ENCODE measurements at regions not wholly inside any gene's neighbourhood (a gene's known extent, or its start where the extent isn't known, plus 50 kb on each side); places are given as distances from the start of the nearest gene placed in this dataset.

DNA sequence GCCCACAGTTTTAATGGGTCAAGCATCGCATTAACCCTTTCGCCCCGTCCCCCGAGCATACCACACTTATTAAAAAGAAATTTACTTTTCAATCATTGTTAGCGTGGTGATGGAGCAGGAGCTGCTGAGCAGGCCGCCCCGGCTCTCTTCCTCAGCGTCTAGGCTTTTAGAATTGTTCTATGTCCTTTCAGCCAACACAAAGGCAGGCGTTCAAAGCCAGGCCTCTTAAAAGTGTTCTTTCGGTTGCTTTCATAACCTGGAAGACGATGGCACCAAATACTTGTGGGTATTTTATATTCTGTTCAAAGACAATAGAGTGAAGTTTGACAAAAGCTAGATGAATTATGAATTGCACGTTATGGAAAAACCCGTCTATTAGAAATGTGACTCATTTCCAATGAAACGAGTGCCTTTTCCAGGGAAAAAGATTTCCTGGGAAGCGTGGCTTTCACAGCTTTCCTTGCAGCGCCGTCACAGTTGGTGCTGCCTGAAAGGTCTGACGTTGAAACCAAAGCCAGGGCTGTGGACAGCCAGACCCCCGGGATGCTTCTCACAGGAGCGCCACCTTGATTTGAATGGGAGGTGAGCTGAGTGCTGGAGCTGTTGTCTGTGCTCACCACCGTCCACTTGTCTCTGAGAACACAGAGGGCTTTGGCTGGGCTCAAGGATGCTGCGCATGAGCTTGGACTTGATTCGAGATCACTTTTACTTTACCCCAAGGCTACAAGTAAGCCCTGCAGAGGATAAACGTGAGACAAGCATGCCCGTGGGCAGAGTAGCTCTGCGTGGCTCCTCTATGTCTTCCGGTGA is 78.8 kb downstream of the SOX1 start:
- ChIA-PET CTCF (no interaction called here), POLR2A (no interaction called here)
- no peak overlapping the region for H3K4me3 Mint-ChIP-seq
- intact Hi-C loops (cut with DNase I, micrococcal nuclease), result no loop called here
- Histone ChIP-seq H3K27ac (ENCODE audit: low read depth in 1 of 2, low read length in 2 of 2) (no peak overlapping the region), H3K9me3 (ENCODE audit: control insufficient read depth in 1 of 2, insufficient read depth in 1 of 2, low read length in 2 of 2) (peaks cover 0 to 9% of the 10 kb centered on the region in 2 experiments), H3K4me1 (ENCODE audit: insufficient read depth, low read length) (no peaks in the 10 kb centered on the region), H3K4me3 (ENCODE audit: low read length) (no peak overlapping the region), H3K27me3 (ENCODE audit: control insufficient read depth in 1 of 2, insufficient read depth in 2 of 2, low read length in 2 of 2) (no peaks in the 10 kb centered on the region), H3K36me3 (ENCODE audit: insufficient read depth, low read length) (no peaks in the 10 kb centered on the region)
- no peak for ATAC-seq (ENCODE audit: poor library complexity)
- peaks cover 11% of the 10 kb centered on the region for H3K27me3 Mint-ChIP-seq
- no peak overlapping the region for H3K27ac Mint-ChIP-seq
- H3K36me3 Mint-ChIP-seq (ENCODE audit: low read depth), result no peaks in the 10 kb centered on the region
- DNase-seq, result no peak
- no peaks in the 10 kb centered on the region for H3K9me3 Mint-ChIP-seq
- no peaks in the 10 kb centered on the region for H3K4me1 Mint-ChIP-seq (ENCODE audit: low read depth)
- TF ChIP-seq, protein P1, sequence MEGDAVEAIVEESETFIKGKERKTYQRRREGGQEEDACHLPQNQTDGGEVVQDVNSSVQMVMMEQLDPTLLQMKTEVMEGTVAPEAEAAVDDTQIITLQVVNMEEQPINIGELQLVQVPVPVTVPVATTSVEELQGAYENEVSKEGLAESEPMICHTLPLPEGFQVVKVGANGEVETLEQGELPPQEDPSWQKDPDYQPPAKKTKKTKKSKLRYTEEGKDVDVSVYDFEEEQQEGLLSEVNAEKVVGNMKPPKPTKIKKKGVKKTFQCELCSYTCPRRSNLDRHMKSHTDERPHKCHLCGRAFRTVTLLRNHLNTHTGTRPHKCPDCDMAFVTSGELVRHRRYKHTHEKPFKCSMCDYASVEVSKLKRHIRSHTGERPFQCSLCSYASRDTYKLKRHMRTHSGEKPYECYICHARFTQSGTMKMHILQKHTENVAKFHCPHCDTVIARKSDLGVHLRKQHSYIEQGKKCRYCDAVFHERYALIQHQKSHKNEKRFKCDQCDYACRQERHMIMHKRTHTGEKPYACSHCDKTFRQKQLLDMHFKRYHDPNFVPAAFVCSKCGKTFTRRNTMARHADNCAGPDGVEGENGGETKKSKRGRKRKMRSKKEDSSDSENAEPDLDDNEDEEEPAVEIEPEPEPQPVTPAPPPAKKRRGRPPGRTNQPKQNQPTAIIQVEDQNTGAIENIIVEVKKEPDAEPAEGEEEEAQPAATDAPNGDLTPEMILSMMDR (IDR thresholded peaks at IDR 0.05), result no peak

GRCh38 chr13:112150352-112150751 is 83.4 kb downstream of the SOX1 start:
- H3K9me3 Mint-ChIP-seq, result no peaks in the 10 kb centered on the region
- no peaks in the 10 kb centered on the region for H3K36me3 ChIP-seq (ENCODE audit: insufficient read depth, low read length)
- no peaks in the 10 kb centered on the region for H3K27me3 ChIP-seq (ENCODE audit: control insufficient read depth in 1 of 2, insufficient read depth in 2 of 2, low read length in 2 of 2)
- peaks cover 16% of the 10 kb centered on the region for H3K27me3 Mint-ChIP-seq
- DNase-seq (no peak), ATAC-seq (ENCODE audit: poor library complexity) (no peak)
- CTCF ChIA-PET, result no interaction called here
- H3K36me3 Mint-ChIP-seq (ENCODE audit: low read depth), result no peaks in the 10 kb centered on the region
- H3K4me1 Mint-ChIP-seq (ENCODE audit: low read depth), result no peaks in the 10 kb centered on the region
- no peak overlapping the region for H3K4me3 Mint-ChIP-seq
- intact Hi-C loops (cut with DNase I, micrococcal nuclease), result no loop called here
- no peak overlapping the region for H3K4me3 ChIP-seq (ENCODE audit: low read length)
- H3K4me1 ChIP-seq (ENCODE audit: insufficient read depth, low read length), result no peaks in the 10 kb centered on the region
- POLR2A ChIA-PET, result no interaction called here
- H3K9me3 ChIP-seq (ENCODE audit: control insufficient read depth in 1 of 2, insufficient read depth in 1 of 2, low read length in 2 of 2), result peaks cover 0 to 16% of the 10 kb centered on the region in 2 experiments
- H3K27ac ChIP-seq (ENCODE audit: low read depth in 1 of 2, low read length in 2 of 2), result no peak overlapping the region
- TF ChIP-seq, protein P1 (IDR thresholded peaks at IDR 0.05), result no peak
- no peak overlapping the region for H3K27ac Mint-ChIP-seq

DNA sequence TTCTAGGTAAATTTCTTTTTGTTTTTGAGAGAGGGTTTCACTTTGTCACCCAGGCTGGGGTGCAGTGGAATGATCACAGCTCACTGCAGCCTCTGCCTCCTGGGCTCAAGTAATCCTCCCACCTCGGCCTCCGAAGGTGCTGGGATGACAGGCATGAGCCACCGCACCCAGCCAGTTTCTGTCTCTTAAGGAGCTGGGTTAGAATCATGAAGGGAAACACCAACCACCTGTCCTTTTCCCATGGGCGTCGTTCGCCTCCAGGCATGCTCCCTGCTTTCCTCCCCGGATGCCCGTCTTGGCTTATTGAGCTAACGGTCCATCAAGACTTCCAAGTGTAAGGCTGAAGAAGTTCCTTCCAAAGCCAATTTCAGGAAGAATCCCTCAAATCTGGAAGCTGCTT is 85.9 kb downstream of the SOX1 start:
- Histone ChIP-seq H3K4me3 (ENCODE audit: low read length) (no peak overlapping the region), H3K4me1 (ENCODE audit: insufficient read depth, low read length) (no peaks in the 10 kb centered on the region), H3K9me3 (ENCODE audit: control insufficient read depth in 1 of 2, insufficient read depth in 1 of 2, low read length in 2 of 2) (peaks cover 0 to 11% of the 10 kb centered on the region in 2 experiments), H3K36me3 (ENCODE audit: insufficient read depth, low read length) (no peaks in the 10 kb centered on the region), H3K27me3 (ENCODE audit: control insufficient read depth in 1 of 2, insufficient read depth in 2 of 2, low read length in 2 of 2) (no peaks in the 10 kb centered on the region), H3K27ac (ENCODE audit: low read depth in 1 of 2, low read length in 2 of 2) (no peak overlapping the region)
- Mint-ChIP-seq H3K27me3 (peaks cover 23% of the 10 kb centered on the region), H3K9me3 (no peaks in the 10 kb centered on the region), H3K27ac (no peak overlapping the region), H3K36me3 (ENCODE audit: low read depth) (no peaks in the 10 kb centered on the region), H3K4me1 (ENCODE audit: low read depth) (no peaks in the 10 kb centered on the region), H3K4me3 (no peak overlapping the region)
- ATAC-seq (ENCODE audit: poor library complexity) (no peak), DNase-seq (no peak)
- TF ChIP-seq, protein P1 (IDR thresholded peaks at IDR 0.05), result no peak
- intact Hi-C loops (cut with DNase I, micrococcal nuclease), result no loop called here
- ChIA-PET CTCF (no interaction called here), POLR2A (no interaction called here)

All from CD4-positive, alpha-beta T cell (primary cell).